Pulmonary artery endothelial cell (primary cell): ENCODE measurements at regions not wholly inside any gene's neighbourhood (a gene's known extent, or its start where the extent isn't known, plus 50 kb on each side); places are given as distances from the start of the nearest gene placed in this dataset.

ENCODE experiments used
- DNase-seq: peaks from one replicate; pipeline ENCODE4 v3.0.0-alpha.2; 2011; ENCODE audit warnings: low read depth, low spot score

GRCh38 chr6:149267513-149268043 is 49.9 kb upstream of the TAB2 start:
- DNase-seq = no peak
